Cardiac septum (tissue), 1 donor: ENCODE measurements at regions not wholly inside any gene's neighbourhood (a gene's known extent, or its start where the extent isn't known, plus 50 kb on each side); places are given as distances from the start of the nearest gene placed in this dataset.

Experiments used
- DNase-seq: peaks from one replicate; pipeline ENCODE4 v3.0.0-alpha.2; 2020; ENCODE audit warnings: low spot score
- intact Hi-C: fragments of 100-400 bp; cut with DNase I; formaldehyde crosslinking; loops from one replicate; pipeline ENCODE4 v1.14.0; 2022
- donor health status: DM: no; HTN: no; CAD: no.

DNA sequence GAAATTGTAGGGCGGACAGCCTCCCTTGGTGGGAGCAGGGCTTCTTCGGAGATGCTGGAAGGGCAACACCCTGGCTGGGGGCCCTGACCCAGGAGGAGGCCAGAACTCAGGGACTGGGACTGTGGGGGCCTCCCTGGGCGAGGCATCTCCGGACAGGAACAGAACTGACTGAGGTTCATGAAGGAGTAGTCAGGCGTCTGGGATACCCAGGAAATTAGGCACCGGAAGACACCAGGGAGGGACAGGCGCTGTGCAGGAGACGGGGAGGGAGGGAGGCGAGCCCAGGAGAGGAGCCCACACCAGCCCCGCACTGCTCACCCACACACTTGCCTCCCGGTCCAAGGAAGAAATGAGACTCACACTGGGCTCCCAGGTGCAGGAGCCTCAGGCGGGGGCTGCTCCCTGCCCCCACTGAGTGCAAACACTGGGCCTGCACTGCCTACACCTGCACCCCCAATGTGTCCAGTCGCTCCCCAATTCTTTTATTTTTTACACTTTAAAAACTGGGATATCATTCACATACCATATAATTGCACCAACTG lies 262.6 kb upstream of the SFSWAP start:
- intact Hi-C loops, result no loop called here
- DNase-seq, result no peak

DNA sequence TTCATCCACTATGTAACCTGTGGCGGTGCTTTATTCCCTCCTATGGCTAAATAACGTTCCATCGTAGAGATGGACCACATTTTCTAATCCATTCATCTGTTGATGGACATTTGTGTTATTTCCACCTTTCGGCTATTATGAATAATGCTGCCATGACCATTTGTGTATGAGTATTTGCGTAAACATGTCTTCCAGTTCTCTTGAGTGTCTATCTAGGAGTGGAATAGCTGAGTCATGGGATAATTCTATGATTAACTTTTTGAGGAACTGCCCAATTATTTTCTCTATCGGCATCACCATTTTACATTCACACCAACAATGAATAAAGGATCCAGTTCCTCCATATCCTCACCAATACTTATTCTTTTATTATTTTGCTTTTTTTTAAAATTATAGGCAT lies 261.9 kb upstream of the SFSWAP start:
- intact Hi-C loops, result no loop called here
- DNase-seq, result no peak

DNA sequence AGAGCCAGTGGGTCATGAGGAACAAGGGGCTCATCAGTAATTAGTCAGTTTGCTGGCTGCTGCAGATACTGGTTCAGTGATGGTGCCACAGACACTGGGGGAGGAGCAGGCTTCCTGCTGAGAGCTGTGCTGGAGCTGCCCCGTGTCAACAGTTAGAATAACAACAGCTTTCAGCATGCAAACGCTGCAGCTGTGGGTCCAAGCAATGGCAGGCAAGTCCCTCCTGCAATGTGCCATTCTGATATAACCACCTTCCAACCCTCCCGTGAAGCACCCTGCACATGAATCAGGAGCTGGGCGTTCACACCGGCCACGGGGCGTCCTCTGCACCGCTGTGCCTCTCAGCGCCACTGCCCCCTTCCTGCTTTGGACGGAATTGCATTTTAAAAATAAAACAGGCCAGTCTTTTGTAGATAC lies 258.4 kb upstream of the SFSWAP start:
- DNase-seq, result no peak
- intact Hi-C loops, result loop anchor here (10.0 kb wide), 1 partner anchor 538 kb away; no protein-coding TSS in a partner anchor

DNA sequence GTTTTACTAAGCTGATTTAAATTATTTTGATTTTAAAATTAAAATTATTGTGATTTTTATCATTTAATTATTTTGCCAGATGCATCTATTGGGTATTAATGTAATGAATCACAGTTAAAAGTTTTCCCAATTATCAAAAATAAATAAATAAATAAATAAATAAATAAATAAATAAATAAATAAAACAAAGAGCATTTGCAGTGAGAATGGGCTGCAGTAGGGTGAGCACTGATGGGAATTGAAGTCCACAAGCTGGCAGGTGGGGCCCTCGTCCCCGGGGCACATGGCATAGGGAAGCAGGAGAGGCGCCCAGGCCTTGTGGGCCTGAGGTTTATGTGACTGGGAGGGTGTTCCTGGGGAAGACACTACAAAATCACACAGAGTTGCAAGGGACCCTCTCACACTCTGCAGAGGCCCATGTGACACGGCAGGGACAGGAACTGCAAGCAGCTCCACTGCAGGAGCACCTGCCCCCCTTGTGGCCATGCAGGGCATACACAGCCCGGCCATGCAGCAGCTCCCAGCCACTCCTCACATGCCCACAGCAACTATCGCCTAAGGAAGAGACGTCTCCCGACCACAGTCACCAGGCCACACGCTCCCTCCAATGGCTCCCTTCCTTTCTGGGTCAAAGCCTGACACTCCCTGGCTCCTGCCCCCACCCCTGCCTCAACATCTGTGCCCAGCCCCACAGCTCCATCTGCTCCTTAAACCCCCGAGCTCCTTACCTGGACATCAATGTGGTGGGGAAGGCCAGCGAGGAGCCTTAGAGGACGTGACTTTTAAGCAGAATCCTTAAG lies 256.3 kb upstream of the SFSWAP start:
- intact Hi-C loops, result loop anchor here (10.0 kb wide), 1 partner anchor 540 kb away; no protein-coding TSS in a partner anchor

DNA sequence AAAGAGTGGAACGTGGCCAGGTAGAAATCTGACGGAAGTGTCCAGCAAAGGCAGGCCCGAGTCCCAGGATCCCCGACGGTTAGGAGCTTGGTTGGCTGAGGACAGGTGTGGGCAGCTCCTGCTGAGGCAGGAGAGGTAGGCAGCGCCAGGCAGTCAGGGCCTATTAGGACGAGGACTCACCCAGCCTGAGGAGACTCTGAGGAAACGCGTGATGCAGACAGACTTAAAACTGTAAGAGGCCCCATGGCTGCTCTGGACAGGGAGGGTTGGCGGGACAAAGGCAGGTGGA lies 255.7 kb upstream of the SFSWAP start:
- intact Hi-C loops, result loop anchor here (10.0 kb wide), 1 partner anchor 540 kb away; no protein-coding TSS in a partner anchor
- no peak for DNase-seq

More for the DNA sequence above, 256.3 kb upstream of the SFSWAP start:
- no peak for DNase-seq

DNA sequence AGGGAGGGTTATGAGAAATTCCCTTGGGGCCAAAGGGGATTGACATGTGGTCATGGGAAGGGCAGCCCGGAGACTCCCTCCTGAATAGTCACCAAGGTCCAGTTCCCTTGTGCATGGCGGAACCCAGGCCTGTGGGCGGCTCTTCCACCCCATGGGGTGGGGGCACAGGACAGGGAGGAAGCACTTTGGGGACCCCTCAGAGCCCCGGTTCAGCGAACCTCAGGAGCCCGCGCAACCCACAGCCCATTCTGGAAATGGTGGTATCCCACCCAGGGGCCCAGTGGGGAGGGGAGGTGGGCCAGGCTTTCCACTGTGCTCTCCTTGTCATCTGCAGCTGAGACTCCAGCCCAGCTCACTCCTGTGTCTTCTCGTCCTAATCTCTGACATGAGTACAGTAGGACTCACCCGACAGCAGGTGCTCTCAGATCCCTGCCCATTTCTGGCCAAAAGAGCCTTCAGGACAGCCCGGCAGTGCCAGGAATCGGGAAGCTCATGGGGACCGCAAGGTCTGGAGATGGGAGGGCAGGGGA lies 255.2 kb upstream of the SFSWAP start:
- intact Hi-C loops, result loop anchor here (10.0 kb wide), 1 partner anchor 541 kb away; no protein-coding TSS in a partner anchor
- no peak for DNase-seq

DNA sequence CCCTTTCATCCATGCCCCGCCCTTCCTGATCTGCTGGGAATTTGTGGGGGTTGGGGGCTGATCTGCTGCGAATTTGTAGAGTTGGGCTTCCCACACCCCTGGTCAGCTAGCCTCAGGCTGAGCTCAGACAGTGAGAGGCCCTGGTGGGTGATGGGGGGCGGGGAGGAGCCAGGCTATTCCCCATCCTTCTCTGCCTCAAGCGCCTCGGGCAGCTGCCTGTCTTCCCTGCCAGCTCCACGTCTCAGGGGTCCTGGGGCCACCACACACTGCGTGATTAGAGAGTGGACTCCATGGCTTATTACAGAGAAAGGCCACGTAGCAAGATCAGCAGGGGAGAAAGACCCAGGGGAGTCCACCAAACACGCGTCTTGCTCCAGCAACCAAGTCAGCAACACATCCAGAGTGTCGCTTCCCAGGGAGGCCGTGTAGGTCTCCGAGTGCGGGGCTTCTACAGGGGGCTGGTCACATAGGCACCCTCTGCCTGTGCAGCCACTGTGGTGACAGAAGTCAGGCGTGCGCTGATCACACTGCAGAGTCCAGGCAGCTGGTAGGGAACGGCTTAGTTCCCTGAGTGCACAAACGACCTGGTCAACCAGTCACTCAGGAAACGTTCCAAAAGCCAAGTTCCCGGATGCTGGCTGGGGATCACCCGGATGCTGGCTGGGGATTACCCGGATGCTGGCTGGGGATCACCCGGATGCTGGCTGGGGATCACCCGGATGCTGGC lies 254.4 kb upstream of the SFSWAP start:
- DNase-seq, result no peak
- intact Hi-C loops, result loop anchor here (10.0 kb wide), 1 partner anchor 542 kb away; no protein-coding TSS in a partner anchor

DNA sequence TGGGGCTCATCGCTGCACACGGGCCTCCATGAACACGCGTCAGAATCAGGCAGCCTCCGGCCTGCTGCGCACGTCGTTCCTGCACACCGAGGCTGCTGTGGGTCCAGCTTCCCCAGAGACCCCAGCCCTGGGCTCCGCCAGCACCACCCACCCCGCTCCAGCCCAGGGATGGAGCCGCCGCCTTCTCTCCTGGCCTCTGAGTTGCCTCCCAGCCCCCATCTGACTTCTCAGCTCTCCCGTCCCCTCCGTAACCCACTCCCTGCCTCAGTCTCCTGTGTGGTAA lies 253.9 kb upstream of the SFSWAP start:
- no peak for DNase-seq

DNA sequence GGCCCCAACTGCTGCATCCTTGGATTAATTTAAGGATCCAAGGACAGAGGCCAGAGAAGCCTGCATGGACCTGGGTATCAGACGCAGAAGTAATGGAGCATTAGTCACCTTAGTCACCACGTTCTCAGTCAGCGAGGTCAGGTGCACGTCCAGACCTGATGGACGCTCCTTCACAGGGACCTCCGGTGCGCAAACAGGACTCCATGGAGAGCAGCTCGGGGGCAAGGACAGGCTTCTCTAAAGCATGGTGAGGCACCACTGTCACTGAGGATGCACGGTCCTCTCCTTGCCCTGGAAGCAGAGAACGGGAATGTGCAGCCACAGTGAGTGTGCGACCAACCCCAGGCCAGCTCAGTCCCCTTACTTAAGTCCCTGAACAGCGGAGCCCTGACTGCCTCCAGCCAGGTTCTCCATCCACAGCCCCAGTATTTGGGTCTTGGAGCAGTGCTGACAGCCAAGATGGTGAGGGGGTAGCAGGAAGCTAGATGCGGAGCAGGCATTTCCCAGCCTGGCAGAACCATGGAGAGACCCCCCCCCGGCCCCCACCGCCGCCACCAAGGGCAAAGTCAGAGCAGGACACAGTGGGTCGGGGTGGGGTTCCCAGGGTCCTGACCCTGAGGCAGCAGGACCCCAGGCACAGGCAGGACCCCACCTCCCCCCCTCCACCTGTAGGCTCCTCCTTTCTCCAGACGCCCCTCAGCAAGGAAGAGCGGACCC lies 253.4 kb upstream of the SFSWAP start:
- no peak for DNase-seq
- intact Hi-C loops, result loop anchor here (10.0 kb wide), 1 partner anchor 543 kb away; no protein-coding TSS in a partner anchor

More for the DNA sequence above, 253.9 kb upstream of the SFSWAP start:
- intact Hi-C loops, result loop anchor here (10.0 kb wide), 1 partner anchor 542 kb away; no protein-coding TSS in a partner anchor

DNA sequence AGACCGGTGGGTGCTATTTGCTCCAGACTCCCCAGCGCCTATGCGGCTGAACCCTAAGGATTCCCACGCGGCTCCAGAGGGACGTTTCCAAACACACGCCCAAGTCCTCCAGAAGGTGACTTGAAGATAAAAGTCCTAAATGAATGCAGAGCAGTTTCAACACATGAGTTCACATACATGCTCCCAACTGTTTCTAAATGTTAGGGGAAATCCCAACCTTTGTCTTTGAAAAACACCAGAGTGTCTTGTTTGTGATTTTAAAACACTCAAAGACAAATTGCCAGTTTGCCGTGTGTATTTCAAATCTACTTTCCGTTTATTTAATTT lies 252.9 kb upstream of the SFSWAP start:
- intact Hi-C loops, result loop anchor here (10.0 kb wide), 1 partner anchor 543 kb away; no protein-coding TSS in a partner anchor
- no peak for DNase-seq

DNA sequence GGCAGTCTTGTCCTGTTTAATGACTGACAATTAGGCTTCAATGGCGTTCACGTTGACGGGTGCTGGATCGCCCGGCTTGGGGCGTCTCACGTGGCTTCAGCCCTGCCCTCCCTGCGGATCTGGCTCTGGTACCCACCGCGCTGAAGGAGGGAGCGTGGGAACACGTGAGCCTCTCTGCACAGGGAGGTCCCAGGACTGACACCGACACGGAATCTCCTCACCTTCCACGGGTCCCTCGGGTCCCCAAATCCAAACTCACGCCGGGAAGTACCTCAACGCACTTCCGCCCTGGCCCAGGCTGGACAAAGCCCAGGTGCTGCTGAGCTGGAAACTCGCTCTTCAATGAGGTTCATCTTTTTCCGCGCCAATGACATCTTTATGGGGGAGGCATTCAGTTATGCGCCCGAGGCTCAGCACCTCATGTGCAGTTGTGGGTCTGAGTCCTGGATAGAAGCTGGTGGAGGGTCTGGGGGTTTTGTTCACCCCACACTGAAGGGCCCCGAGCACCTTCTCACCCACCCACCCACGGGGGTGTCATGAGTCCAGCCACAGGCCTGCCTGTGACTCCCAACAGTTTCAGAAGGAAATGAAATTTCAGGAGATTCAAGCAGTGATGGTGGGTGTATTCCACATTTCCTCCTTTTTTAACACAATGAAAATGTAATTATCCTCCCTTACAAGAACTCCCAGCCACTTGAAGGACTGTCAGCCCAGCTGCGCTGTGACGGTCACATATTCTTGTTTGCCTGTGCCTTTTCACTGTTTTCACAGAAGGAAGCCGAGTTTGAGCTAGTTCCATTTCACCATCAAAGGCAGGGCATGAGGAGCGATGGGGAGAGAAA lies 251.7 kb upstream of the SFSWAP start:
- intact Hi-C loops, result loop anchor here (10.0 kb wide), 1 partner anchor 544 kb away; no protein-coding TSS in a partner anchor
- no peak for DNase-seq

DNA sequence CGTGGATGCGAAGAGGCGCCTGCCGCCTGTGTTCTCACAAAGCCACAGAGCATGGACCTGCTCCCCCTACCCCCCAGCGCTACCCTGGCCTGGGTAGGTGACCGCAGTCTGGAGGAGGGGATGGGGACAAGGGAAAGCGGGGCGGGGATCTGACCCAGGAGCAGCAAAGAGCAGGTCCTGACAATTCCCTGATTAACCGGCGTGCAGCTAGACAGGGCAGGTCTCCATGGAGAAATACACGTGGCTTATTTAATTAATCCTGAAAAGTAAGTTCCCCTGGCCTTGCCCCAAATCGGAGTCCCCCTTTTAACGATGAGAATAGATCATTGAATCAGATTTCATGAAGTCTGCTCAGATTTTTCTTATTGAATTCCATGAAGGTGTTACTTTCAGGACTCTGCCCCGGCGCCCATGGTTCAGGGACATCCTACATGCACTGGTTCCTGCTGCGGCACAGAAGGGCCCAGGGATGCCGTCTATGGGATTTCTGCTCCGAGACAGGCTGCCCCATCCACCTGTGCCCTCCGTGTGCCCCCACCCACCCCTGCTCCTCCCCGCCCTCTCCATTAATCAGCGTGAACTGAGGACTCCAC lies 251.0 kb upstream of the SFSWAP start:
- DNase-seq, result no peak
- intact Hi-C loops, result loop anchor here (10.0 kb wide), 1 partner anchor 545 kb away; no protein-coding TSS in a partner anchor

DNA sequence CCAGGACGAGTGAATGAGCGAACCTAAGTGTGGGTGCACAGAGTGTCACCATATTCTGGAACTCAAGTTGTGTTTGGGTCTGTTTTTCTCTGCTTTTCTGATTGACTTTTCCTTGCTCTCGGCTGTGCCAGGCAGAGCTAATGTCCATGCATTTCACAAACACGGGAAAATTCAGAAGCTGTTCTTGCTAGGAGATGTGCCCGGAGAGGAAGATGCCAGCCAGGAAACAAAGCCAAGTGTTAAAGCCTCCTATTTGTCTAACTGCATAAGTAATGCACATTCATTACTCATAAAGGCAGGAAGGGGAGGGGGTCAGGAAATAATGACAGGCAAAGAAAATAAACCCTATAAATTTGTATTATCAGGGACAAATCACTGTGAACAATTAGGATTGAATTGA lies 250.4 kb upstream of the SFSWAP start:
- DNase-seq, result no peak
- intact Hi-C loops, result no loop called here

DNA sequence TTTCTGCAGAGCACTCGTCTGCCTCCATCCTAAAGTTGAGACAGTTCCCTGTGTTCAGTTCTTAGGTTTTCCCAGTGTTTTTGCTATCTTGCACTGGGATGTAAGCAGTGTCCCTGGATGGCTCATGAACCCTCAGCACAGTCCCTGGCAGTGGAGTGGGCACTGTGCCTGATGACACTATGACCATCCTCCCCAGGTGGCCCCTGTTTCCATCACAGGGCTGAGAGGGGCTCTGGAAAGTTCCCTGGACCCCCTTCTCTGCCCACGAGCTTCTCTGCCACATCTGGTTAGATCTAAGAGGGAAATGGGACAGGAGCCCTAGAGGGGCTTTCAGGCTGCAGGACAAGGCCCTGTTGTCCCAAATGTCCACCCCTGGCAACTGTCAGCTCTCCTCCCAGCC lies 249.8 kb upstream of the SFSWAP start:
- intact Hi-C loops, result no loop called here
- no peak for DNase-seq

DNA sequence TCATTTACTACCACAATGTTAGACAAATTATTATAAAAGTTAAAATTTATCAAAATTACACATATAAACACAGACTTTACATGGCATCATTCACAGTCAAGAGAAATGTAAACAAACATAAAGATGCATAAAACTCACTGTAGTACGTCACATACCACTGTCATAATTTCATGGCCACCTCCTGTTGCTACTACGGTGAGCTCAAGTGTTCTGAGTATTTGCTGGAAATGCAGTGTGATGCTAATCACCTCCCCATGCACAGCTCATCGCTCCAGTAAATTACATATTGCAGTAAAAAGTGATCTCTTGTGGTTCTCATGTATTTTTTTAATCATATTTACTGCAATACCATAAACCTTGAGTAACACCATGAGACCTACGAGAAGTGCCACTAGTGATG lies 247.7 kb upstream of the SFSWAP start:
- intact Hi-C loops, result no loop called here
- DNase-seq, result no peak

DNA sequence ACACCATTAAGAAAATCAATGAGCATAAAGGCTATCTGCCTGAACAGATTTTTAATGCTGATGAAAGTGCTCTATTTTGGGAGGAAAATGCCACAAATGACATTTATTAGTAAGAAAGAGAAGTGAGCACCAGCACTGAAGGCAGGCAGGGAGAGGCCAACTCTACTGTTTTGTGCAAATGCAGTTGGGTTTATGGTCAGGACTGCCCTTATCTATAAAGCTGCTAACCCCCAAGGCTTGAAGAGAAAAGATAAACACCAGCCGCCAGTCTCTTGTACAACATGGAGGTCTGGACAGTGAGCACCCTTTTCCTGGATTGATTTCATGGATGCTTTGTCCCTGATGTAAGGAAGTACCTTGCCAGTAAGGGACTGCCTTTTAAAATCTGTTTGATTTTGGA lies 246.8 kb upstream of the SFSWAP start:
- no peak for DNase-seq
- intact Hi-C loops, result no loop called here

DNA sequence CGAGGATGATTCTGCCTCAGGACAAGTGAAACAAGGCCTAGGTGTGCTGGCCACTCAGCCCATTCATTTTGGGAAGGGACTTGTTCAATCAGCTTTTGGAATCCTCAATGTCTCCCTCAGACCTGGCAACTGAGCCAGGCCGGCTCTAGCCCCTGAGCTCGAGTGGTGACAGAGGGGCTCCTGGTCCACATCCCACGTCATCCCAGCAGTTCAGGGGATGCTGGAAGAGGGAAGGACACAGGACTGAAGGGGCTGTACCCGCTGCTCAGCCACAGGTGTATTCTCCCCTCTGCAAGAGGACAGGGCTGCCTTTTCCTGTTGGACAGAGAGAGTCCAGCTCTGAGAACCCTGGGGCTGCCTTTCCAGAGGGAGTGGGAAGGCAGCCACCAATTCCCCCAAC lies 244.6 kb upstream of the SFSWAP start:
- DNase-seq, result peak; percentile 50
- intact Hi-C loops, result no loop called here

DNA sequence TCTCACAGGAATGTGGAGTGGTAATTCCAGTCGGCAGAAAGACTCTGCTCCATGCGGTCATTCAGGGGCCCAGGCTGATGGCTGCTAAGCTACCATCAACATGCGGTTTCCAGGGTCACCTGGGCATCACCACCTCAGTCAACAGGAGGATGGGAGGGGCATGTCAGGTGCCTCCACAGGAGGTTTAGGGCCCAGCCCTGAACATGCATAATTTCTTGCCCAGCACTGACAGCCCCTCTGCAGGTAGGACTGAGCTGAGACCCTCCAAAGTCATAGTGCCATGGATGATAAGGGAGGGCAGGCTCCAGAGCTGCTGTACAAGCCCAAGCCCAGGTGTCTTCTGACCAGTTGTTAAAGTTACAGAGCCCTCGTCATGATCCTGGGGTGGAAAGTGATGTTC lies 244.0 kb upstream of the SFSWAP start:
- DNase-seq, result peak; percentile 58
- intact Hi-C loops, result no loop called here

DNA sequence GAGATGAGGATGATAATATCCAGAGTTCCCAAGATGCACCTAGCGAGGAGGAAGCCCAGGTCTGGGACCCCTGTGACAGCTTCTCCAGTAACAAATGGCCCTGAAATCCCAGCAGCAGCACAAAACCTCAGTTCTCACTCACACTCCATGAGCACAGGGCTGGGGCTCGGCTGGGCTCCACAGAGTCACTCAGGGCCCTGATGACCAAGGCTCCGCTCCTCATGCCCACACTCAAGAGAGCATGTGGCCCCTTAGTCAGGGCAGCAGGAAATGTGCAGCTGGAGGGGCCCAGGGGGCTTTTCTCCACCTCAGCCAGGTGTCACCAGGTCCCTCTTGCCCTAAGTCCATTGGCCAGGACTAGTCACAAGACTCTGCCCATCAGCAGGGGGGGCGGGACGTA lies 242.7 kb upstream of the SFSWAP start:
- DNase-seq, result no peak
- intact Hi-C loops, result no loop called here
